Caco-2 (cell line): ENCODE measurements at regions not wholly inside any gene's neighbourhood (a gene's known extent, or its start where the extent isn't known, plus 50 kb on each side); places are given as distances from the start of the nearest gene placed in this dataset.

Experiments
- BruUV-seq: library from RNA; stranded (reverse); fragments of 400-500 nt; replicated peaks from 2 replicates; lab custom pipeline; 2021; lab: Mats Ljungman, UMichigan
- CTCF ChIA-PET: fragments of 300-600 bp; sonication (Branson Sonifier 250); formaldehyde crosslinking; loops from one replicate; lab custom pipeline; 2022; ENCODE audit warnings: antibody characterized with exemption; lab: Charles Lee
- POLR2A ChIA-PET: fragments of 300-600 bp; sonication (Branson Sonifier 250); formaldehyde crosslinking; loops from one replicate; lab custom pipeline; 2022; ENCODE audit warnings: antibody characterized with exemption; lab: Charles Lee
- DNase-seq, 2 experiments: peaks; one replicate each; pipeline versions ENCODE4 v3.0.0 to v3.0.0-alpha.2; 2020 to 2022
- H3K27me3 ChIP-seq: replicated peaks from 2 replicates; pipeline ENCODE4 v1.6.0; 2011; ENCODE audit warnings: low read length; ENCODE audit not compliant: control insufficient read depth, insufficient read depth
- H3K36me3 ChIP-seq: 2 replicates; pipeline ENCODE4 v1.5.1; 2011; ENCODE audit warnings: low read length; ENCODE audit not compliant: control insufficient read depth, insufficient read depth
- H3K4me1 ChIP-seq: fragments of 250-450 bp; sonication (Bioruptor Pico); 2 replicates; pipeline ENCODE4 v1.5.1; 2020; ENCODE audit warnings: mild to moderate bottlenecking
- H3K4me3 ChIP-seq: 2 replicates; pipeline ENCODE4 v1.5.1; 2011; ENCODE audit warnings: low read depth, mild to moderate bottlenecking, control low read depth, low read length
- H3K9me3 ChIP-seq: fragments of 250-450 bp; sonication (Bioruptor Pico); 2 replicates; pipeline ENCODE4 v1.5.1; 2020; ENCODE audit warnings: mild to moderate bottlenecking, moderate library complexity
- H3K27ac Mint-ChIP-seq: one replicate; pipeline ENCODE4 v1.8.0; 2022; ENCODE audit warnings: mixed read lengths; ENCODE audit not compliant: unreplicated experiment
- H3K27me3 Mint-ChIP-seq: one replicate; pipeline ENCODE4 v1.8.0; 2022; ENCODE audit warnings: mixed read lengths; ENCODE audit not compliant: insufficient read depth, unreplicated experiment
- H3K36me3 Mint-ChIP-seq: one replicate; pipeline ENCODE4 v1.8.0; 2022; ENCODE audit warnings: mild to moderate bottlenecking, mixed read lengths; ENCODE audit not compliant: insufficient read depth, unreplicated experiment
- H3K4me1 Mint-ChIP-seq: one replicate; pipeline ENCODE4 v1.8.0; 2022; ENCODE audit warnings: low read depth, mixed read lengths; ENCODE audit not compliant: unreplicated experiment
- H3K4me3 Mint-ChIP-seq: one replicate; pipeline ENCODE4 v1.8.0; 2022; ENCODE audit warnings: mild to moderate bottlenecking, moderate library complexity, mixed read lengths; ENCODE audit not compliant: unreplicated experiment
- H3K9me3 Mint-ChIP-seq: one replicate; pipeline ENCODE4 v1.8.0; 2022; ENCODE audit warnings: mixed read lengths; ENCODE audit not compliant: unreplicated experiment
- intact Hi-C: fragments of 100-400 bp; cut with micrococcal nuclease; formaldehyde crosslinking; loops from one replicate; pipeline ENCODE4 v1.10.0; 2022; ENCODE audit not compliant: unreplicated experiment
- TF ChIP-seq, protein P1 (sequence below), 2 experiments: fragments of 200-600 bp in 1 of 2; IDR thresholded peaks; 1 replicate in 1 of 2; 2 replicates in 1 of 2; pipeline versions ENCODE4 v1.5.1 to v1.8.0; 2011 to 2022; ENCODE audit warnings: antibody characterized with exemption in 1 of 2, control low read depth in 1 of 2, inconsistent platforms in 1 of 2, low read depth in 1 of 2, low read length in 1 of 2, mild to moderate bottlenecking in 1 of 2, moderate library complexity in 1 of 2; ENCODE audit not compliant: insufficient read depth in 1 of 2, severe bottlenecking in 1 of 2, unreplicated experiment in 1 of 2

DNA sequence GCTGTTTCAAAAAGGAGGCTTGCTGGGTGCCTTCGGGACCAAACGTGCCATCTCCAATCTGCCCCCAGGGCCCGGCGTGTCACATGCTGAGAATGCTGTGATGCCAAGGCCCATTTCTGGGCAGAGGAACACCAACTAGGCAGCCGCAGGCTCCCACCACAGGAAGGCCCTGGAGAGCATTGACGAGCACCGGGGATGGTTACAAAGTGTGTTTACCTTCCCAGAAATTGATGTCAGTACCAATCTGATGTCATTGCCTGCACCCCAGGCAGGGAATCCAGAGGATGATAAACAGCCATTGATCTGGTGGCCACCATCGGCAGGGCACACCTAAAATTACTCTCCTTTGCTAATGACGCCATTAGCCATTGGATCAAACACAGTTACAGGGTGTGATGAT, 418.1 kb upstream of the CDH5 start:
- TF ChIP-seq, protein P1, sequence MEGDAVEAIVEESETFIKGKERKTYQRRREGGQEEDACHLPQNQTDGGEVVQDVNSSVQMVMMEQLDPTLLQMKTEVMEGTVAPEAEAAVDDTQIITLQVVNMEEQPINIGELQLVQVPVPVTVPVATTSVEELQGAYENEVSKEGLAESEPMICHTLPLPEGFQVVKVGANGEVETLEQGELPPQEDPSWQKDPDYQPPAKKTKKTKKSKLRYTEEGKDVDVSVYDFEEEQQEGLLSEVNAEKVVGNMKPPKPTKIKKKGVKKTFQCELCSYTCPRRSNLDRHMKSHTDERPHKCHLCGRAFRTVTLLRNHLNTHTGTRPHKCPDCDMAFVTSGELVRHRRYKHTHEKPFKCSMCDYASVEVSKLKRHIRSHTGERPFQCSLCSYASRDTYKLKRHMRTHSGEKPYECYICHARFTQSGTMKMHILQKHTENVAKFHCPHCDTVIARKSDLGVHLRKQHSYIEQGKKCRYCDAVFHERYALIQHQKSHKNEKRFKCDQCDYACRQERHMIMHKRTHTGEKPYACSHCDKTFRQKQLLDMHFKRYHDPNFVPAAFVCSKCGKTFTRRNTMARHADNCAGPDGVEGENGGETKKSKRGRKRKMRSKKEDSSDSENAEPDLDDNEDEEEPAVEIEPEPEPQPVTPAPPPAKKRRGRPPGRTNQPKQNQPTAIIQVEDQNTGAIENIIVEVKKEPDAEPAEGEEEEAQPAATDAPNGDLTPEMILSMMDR (IDR thresholded peaks at IDR 0.05; ENCODE audit: insufficient read depth in 1 of 2, low read depth in 1 of 2, low read length in 1 of 2, severe bottlenecking in 1 of 2, unreplicated experiment in 1 of 2), result no peak
- H3K4me1 ChIP-seq, result no peaks in the 10 kb centered on the region
- H3K27ac Mint-ChIP-seq, result no peak overlapping the region

DNA sequence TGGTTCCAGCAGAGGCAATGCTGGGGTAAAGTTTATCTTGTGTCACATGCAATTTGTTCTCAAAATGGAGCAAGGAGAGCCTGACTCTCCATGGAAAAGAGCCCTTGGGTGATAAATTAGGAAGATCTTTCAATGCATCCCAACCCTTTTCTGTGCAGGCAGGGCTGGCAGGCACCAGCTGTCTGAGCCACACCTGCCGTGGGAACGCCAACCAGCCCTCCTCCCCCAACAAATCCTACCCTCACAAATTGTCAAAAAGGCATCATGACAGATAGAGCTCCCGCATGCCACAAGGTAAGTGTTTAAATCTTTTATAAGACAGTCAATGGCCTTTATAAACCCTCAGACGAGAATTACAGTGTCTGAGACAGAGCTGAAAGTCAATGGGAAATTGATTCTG, 418.5 kb upstream of the CDH5 start:
- no peaks in the 10 kb centered on the region for H3K36me3 ChIP-seq
- intact Hi-C loops, result no loop called here
- H3K27me3 Mint-ChIP-seq, result peaks cover 19% of the 10 kb centered on the region

More for the DNA sequence above, 418.1 kb upstream of the CDH5 start:
- peaks cover 22% of the 10 kb centered on the region for H3K27me3 Mint-ChIP-seq
- H3K9me3 Mint-ChIP-seq, result no peaks in the 10 kb centered on the region
- H3K36me3 Mint-ChIP-seq, result no peaks in the 10 kb centered on the region
- Histone ChIP-seq H3K4me3 (no peak overlapping the region), H3K27me3 (no peaks in the 10 kb centered on the region; the same call in 1 of the 2 replicates), H3K9me3 (no peaks in the 10 kb centered on the region), H3K36me3 (no peaks in the 10 kb centered on the region)
- ChIA-PET POLR2A (no interaction called here), CTCF (no interaction called here)
- no peak overlapping the region for H3K4me3 Mint-ChIP-seq
- intact Hi-C loops, result no loop called here
- no TSS peak for BruUV-seq
- DNase-seq, result no peak
- no peaks in the 10 kb centered on the region for H3K4me1 Mint-ChIP-seq

DNA sequence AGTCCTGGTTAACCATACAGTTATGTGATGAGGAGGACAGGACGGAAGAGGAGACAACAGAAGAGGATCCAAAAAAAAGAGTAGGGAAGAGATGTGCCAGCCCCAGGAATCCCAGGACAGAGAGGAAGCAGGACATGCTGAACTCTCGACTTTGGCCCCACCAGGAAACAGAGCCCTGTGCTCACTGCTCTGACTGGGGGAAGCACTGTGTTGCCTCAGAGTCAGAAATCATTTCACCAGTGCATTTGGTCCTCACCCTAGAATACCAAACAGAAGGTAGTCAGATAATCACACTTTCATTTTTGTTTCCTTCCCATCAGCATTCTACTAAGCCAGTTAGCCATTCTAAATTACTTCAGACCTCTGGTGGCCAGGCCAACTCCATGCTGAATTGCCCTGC, 421.0 kb upstream of the CDH5 start:
- Mint-ChIP-seq H3K9me3 (no peaks in the 10 kb centered on the region), H3K36me3 (no peaks in the 10 kb centered on the region), H3K27ac (no peak overlapping the region), H3K27me3 (peaks cover 10% of the 10 kb centered on the region), H3K4me1 (no peaks in the 10 kb centered on the region), H3K4me3 (no peak overlapping the region)
- Histone ChIP-seq H3K27me3 (no peaks in the 10 kb centered on the region; the same call in 1 of the 2 replicates), H3K9me3 (no peaks in the 10 kb centered on the region), H3K4me1 (no peaks in the 10 kb centered on the region), H3K36me3 (no peaks in the 10 kb centered on the region), H3K4me3 (no peak overlapping the region)
- no TSS peak for BruUV-seq
- intact Hi-C loops, result no loop called here
- CTCF ChIA-PET, result no interaction called here
- TF ChIP-seq, protein P1 (IDR thresholded peaks at IDR 0.05; ENCODE audit: insufficient read depth in 1 of 2, low read depth in 1 of 2, low read length in 1 of 2, severe bottlenecking in 1 of 2, unreplicated experiment in 1 of 2), result no peak
- DNase-seq, result no peak
- POLR2A ChIA-PET, result no interaction called here

More for the DNA sequence above, 418.5 kb upstream of the CDH5 start:
- CTCF ChIA-PET, result no interaction called here
- H3K4me3 Mint-ChIP-seq, result no peak overlapping the region
- no TSS peak for BruUV-seq
- no peaks in the 10 kb centered on the region for H3K9me3 Mint-ChIP-seq
- Histone ChIP-seq H3K27me3 (no peaks in the 10 kb centered on the region; the same call in 1 of the 2 replicates), H3K4me3 (no peak overlapping the region), H3K9me3 (no peaks in the 10 kb centered on the region), H3K4me1 (no peaks in the 10 kb centered on the region)
- TF ChIP-seq, protein P1 (IDR thresholded peaks at IDR 0.05; ENCODE audit: insufficient read depth in 1 of 2, low read depth in 1 of 2, low read length in 1 of 2, severe bottlenecking in 1 of 2, unreplicated experiment in 1 of 2), result no peak
- no peaks in the 10 kb centered on the region for H3K36me3 Mint-ChIP-seq
- H3K27ac Mint-ChIP-seq, result no peak overlapping the region
- H3K4me1 Mint-ChIP-seq, result no peaks in the 10 kb centered on the region
- no peak for DNase-seq
- POLR2A ChIA-PET, result no interaction called here
